ENCODE measurements at regions not wholly inside any gene's neighbourhood (a gene's known extent, or its start where the extent isn't known, plus 50 kb on each side); places are given as distances from the start of the nearest gene placed in this dataset.

DNA sequence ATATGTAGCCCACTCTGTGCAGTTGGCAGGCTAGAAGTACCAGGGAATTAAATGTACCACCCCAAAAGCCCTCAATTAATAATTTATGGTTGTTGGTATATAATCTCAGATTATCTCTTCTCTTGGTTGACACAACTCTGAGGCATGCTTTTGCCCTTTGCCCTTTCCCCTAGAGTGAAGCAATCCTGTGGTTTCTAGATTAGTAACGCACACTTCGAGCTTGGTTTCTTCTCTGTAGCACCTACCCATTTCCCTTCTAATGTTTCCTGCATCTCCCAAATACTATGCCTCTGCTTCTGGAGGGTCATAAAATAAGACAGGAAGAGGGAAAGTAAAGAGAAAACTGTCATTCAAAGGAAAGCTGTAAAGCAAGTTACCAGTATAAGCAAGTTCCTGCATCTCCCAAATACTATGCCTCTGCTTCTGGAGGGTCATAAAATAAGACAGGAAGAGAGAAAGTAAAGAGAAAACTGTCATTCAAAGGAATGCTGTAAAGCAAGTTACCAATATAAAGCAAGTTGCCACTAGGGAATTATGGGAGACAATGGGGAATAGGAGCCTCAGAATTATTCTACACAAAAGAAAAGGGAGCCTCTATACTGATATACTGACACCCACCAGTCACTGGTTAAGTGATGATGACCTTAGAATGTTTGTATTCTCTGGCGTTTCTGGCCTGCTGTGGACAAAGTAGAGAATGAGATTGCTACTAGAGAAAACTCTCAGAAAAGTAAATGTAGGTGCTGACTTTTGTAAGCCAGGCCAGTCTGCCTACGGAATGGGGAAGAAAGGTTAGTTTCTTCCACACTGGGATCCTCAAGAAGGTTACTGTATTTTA lies 862.6 kb upstream of the MAN1A1 start:
- TF ChIP-seq POLR2A (IDR thresholded peaks at IDR 0.05): no peak
- TF ChIP-seq, protein P1, sequence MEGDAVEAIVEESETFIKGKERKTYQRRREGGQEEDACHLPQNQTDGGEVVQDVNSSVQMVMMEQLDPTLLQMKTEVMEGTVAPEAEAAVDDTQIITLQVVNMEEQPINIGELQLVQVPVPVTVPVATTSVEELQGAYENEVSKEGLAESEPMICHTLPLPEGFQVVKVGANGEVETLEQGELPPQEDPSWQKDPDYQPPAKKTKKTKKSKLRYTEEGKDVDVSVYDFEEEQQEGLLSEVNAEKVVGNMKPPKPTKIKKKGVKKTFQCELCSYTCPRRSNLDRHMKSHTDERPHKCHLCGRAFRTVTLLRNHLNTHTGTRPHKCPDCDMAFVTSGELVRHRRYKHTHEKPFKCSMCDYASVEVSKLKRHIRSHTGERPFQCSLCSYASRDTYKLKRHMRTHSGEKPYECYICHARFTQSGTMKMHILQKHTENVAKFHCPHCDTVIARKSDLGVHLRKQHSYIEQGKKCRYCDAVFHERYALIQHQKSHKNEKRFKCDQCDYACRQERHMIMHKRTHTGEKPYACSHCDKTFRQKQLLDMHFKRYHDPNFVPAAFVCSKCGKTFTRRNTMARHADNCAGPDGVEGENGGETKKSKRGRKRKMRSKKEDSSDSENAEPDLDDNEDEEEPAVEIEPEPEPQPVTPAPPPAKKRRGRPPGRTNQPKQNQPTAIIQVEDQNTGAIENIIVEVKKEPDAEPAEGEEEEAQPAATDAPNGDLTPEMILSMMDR (IDR thresholded peaks at IDR 0.05): no peak

Data from uterus (tissue), 2 donors.